Epithelial cell of proximal tubule (primary cell): ENCODE measurements at regions not wholly inside any gene's neighbourhood (a gene's known extent, or its start where the extent isn't known, plus 50 kb on each side); places are given as distances from the start of the nearest gene placed in this dataset.

Source experiments
- DNase-seq: peaks from one replicate; pipeline ENCODE4 v3.0.0-alpha.2; 2011; ENCODE audit warnings: low read depth
- H3K4me3 ChIP-seq: 2 replicates; pipeline ENCODE4 v1.5.1; 2011; ENCODE audit warnings: low read depth, mild to moderate bottlenecking, low read length
- TF ChIP-seq, protein P1 (sequence below): conservative IDR thresholded peaks from 2 replicates; pipeline ENCODE4 v1.5.1; 2012; ENCODE audit warnings: low read depth, mild to moderate bottlenecking, low read length

DNA sequence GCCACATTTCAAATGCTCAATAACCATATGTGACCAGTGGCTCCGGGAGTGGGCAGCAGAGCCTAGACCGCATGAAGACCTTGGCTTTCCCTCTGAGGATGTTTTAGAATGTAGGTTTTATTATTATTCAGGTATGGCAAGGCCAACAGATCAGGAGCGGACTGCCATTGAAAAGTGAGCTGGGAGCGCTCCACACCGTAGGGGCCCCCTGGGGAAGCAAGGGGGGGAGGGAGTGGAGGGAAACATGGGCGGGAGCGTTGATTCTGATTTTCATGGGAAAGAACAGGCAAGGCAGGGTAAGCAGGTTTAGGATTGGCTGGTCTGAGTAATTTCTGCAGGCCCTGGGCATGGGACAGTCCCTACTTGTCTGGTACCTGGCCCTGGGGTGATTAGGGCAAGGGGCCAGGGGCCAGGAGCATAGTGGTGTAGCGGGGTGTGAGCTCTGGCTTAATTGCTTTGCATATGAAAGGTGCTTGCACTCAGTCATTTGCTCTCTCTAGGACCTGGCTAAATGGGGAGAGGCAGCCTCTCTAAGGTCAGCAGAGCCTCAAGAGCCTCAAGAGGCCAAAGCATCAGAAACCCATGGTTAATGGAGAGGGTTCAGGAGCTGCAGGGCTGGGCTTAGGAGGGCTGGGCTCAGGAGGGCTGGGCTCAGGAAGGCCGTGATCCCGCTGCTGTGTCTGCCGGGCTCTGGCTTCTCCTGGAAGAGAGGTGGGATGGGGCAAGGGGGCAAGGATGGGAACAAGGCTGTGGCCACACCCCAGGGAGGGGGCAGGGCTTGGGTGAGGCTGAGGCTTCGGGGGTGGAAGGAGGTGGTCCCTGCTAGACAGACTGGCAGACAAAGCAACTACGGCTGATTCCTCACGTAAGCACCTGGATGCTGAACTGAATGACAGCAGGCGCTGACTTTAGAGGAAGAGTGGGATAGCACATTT is 82.0 kb upstream of the WASF3 start:
- TF ChIP-seq, protein P1, sequence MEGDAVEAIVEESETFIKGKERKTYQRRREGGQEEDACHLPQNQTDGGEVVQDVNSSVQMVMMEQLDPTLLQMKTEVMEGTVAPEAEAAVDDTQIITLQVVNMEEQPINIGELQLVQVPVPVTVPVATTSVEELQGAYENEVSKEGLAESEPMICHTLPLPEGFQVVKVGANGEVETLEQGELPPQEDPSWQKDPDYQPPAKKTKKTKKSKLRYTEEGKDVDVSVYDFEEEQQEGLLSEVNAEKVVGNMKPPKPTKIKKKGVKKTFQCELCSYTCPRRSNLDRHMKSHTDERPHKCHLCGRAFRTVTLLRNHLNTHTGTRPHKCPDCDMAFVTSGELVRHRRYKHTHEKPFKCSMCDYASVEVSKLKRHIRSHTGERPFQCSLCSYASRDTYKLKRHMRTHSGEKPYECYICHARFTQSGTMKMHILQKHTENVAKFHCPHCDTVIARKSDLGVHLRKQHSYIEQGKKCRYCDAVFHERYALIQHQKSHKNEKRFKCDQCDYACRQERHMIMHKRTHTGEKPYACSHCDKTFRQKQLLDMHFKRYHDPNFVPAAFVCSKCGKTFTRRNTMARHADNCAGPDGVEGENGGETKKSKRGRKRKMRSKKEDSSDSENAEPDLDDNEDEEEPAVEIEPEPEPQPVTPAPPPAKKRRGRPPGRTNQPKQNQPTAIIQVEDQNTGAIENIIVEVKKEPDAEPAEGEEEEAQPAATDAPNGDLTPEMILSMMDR = no peak
- H3K4me3 ChIP-seq = peak overlapping the region; percentile 55
- no peak for DNase-seq

DNA sequence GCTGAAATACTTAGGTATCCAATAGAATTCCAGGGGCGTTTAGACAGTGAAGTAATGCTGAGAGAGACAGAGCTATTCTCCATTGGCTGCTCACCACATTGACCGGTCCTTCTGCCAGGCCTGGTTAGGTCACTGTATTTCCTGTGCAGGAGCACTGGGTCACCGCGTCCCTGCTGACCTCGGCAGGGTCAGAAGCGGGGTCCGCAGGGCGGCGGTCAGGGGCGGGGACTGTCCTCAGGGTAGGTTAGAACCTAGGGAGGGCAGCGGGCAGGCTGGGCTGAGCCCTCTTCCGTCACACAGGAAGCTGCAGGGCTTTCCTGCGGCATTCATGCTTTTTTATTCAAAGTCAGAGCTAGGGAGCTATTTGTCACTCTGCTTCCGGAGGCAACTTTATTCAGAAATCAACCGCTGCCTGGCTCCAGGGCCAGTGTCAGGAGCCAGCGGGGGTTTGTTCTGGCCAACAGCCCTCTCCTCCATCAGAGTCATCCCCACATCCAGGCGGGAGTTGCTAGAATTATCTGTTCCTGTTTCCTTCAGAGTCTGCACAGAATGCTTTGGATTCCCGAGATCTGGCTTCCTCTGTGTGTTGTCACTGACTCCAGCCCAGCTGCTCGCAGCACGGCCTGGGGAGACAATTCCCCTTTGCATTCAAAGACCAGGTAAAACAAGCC is 81.2 kb upstream of the WASF3 start:
- peak overlapping the region; percentile 55 for H3K4me3 ChIP-seq
- no peak for DNase-seq
- TF ChIP-seq, protein P1 = no peak

DNA sequence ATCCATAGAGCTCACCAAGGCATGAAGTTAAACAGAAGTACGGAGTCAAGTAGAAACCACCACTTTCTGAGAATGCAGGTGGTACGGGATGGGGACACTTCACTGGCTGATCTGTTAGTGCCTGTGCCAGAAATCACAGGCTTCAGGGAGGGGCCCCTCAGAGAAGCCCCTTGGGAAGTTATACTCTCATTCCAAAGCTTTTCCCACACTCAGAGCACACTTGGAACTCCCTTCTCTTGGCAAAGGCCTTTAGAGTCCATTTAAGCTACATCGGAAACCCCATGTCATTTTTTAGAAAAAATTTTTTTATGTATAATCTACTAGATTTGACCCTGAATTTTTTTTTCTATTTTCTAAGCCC is 80.7 kb upstream of the WASF3 start:
- peak overlapping the region; percentile 55 for H3K4me3 ChIP-seq
- TF ChIP-seq, protein P1 = no peak
- no peak for DNase-seq

DNA sequence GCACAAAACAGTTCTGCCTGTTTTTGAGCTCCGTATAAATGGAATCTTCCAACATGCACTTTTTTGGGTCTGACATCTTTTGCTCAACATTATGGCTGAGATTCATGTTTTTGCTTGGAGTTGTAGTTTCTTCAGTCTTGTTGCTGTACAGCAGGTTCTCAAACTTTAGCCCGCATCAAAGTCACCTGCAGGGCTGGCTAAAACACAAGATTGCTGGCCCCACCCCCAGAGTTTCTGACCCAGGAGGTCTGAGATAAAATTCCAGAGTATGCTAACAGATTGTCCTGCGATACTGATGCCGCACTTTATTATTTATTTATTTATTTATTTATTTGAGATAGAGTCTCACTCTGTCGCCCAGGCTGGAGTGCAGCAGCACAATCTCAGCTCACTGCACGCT is 79.8 kb upstream of the WASF3 start:
- no peak for DNase-seq
- TF ChIP-seq, protein P1 = no peak
- no peak overlapping the region for H3K4me3 ChIP-seq

DNA sequence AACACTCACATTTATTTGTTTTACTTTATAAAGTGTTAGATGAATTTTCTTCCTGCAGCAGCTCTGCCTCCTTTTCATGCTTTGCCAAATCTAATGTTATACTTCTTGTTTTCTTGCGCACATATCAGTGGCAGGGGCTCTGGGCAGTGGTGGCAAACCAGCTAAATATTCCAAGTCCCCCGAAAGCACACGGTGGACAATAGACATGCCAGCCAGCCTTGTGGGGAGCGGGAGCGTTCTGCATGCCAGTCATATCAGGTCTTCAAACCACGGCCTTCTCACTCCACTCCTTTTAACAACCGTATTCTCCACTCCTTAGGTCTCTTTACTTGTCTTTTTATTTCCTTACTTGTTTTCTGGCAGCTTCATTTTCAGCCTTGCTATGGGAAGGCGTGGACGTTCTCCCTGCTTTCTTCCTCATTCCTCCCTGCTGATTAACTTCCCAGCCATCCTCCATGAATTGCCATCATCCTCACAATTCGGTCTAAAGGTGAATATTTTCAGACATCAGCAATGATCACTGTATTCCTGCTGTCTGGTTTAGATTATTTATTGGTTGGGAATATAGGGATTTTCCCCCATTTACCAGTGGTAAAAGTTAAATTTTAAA is 77.1 kb upstream of the WASF3 start:
- TF ChIP-seq, protein P1 = no peak
- H3K4me3 ChIP-seq = no peak overlapping the region
- DNase-seq = no peak

DNA sequence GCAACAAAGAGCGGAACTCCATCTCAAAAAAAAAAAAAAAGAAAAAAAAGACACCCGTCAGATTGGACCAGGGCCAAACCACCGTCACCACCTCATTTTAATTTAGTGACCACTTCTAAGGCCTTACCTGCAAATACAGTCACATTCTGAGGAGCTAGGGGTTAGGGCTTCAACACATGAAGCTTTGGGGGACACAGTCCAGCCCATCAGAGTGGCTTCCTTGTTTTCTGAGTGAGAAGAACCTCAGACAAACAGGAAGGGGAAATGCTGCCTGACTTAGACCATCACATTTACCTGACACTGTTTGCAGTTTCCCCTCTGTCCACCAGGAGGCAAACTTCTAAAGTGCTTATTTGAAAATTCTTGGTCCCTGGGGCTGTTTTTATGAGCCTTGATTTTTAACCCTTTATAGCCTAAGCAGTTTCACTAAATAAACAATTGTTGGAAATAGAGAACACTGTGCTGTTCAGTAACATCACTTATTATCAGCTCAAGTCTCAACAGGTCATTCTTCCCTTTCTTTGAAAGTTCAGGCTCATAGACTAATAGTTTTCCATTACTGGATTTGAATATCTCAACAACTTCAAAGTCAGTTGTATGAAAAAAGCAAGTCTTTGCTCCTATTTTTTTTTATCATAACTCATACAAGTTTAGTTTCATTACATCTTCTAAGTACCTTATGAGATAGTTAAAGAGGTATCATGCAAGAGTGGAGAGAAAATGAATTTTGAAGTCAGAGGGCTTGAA is 74.9 kb upstream of the WASF3 start:
- peak overlapping the region; percentile 34 for H3K4me3 ChIP-seq
- DNase-seq = no peak
- TF ChIP-seq, protein P1 = peak; percentile 90
